Smooth muscle cell (in vitro differentiated cells): ENCODE measurements at regions not wholly inside any gene's neighbourhood (a gene's known extent, or its start where the extent isn't known, plus 50 kb on each side); places are given as distances from the start of the nearest gene placed in this dataset.
"Not testable (repeated sequence)": the region's sequence is repeated elsewhere in the genome, so short reads cannot be mapped to it uniquely, and the experiment has no call there.

ENCODE experiments used
- DNase-seq: peaks from one replicate; lab custom pipeline; 2025; ENCODE audit not compliant: unreplicated experiment; lab: John Stamatoyannopoulos, UW
- H2AFZ ChIP-seq: fragments of 200-600 bp; sonication (generic); 2 replicates; pipeline ENCODE4 v1.6.0; 2016; ENCODE audit warnings: antibody characterized with exemption, low read depth, mild to moderate bottlenecking
- H3F3A ChIP-seq: fragments of 200-600 bp; sonication (generic); 2 replicates; pipeline ENCODE4 v1.6.0; 2017; ENCODE audit warnings: antibody characterized with exemption, low read depth
- H3K27ac ChIP-seq: fragments of 200-600 bp; sonication (generic); 2 replicates; pipeline ENCODE4 v1.5.1; 2016; ENCODE audit warnings: low read depth, mild to moderate bottlenecking
- H3K27me3 ChIP-seq: fragments of 200-600 bp; sonication (generic); 2 replicates; pipeline ENCODE4 v1.6.1; 2016; ENCODE audit warnings: low read depth, mild to moderate bottlenecking
- H3K36me3 ChIP-seq: fragments of 200-600 bp; sonication (generic); 2 replicates; pipeline ENCODE4 v1.5.1; 2016; ENCODE audit warnings: low read depth
- H3K4me1 ChIP-seq: fragments of 200-600 bp; sonication (generic); 2 replicates; pipeline ENCODE4 v1.5.1; 2016; ENCODE audit warnings: low read depth
- H3K4me2 ChIP-seq: fragments of 200-600 bp; sonication (generic); 2 replicates; pipeline ENCODE4 v1.6.0; 2016; ENCODE audit warnings: mild to moderate bottlenecking
- H3K4me3 ChIP-seq: fragments of 200-600 bp; sonication (generic); 2 replicates; pipeline ENCODE4 v1.5.1; 2016; ENCODE audit warnings: mild to moderate bottlenecking
- H3K79me2 ChIP-seq: fragments of 200-600 bp; sonication (generic); 2 replicates; pipeline ENCODE4 v1.6.0; 2016; ENCODE audit warnings: low read depth, mild to moderate bottlenecking
- H3K9ac ChIP-seq: fragments of 200-600 bp; sonication (generic); 2 replicates; pipeline ENCODE4 v1.6.0; 2016; ENCODE audit warnings: low read depth
- H3K9me3 ChIP-seq: fragments of 200-600 bp; sonication (generic); replicated peaks from 2 replicates; pipeline ENCODE4 v1.5.1; 2016; ENCODE audit warnings: low read depth
- H4K20me1 ChIP-seq: fragments of 200-600 bp; sonication (generic); 2 replicates; pipeline ENCODE4 v1.6.0; 2016; ENCODE audit warnings: low read depth
- WGBS: methylation state at CpG from one replicate; pipeline ENCODE4 v1.1.7; 2016; ENCODE audit warnings: low lambda C conversion rate; 5-methylcytosine and 5-hydroxymethylcytosine counted together
- TF ChIP-seq, protein P1 (sequence below): fragments of 200-600 bp; sonication (generic); IDR thresholded peaks from 2 replicates; pipeline ENCODE4 v1.5.1; 2017; ENCODE audit warnings: borderline replicate concordance, mild to moderate bottlenecking, antibody characterized with exemption; ENCODE audit not compliant: insufficient read depth, poor library complexity, severe bottlenecking

DNA sequence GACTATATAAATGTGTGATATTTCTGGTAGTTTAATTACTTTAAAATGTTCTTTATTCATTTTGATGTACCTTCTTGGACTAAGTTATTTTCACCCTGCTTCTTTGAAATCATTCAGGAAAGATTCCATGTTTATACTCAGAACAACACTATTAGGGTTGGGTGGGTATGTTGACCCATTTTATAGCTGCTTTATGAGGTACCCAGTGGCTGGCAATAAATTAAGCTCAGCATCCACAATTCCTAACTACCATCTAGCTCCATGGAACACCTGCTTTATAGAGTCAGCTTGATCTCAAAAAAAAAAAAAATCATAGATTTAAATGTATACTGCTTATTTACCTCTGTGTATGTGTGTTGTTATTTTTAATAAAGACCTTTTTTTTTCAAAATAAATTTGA is 78.9 kb upstream of the ZNF91 start:
- Histone ChIP-seq H3K27ac (no peak overlapping the region), H3K4me1 (no peaks in the 10 kb centered on the region), H3K79me2 (no peaks in the 10 kb centered on the region), H3K4me3 (no peak overlapping the region), H3F3A (no peaks in the 10 kb centered on the region), H3K36me3 (no peaks in the 10 kb centered on the region), H3K9me3 (peaks cover 6% of the 10 kb centered on the region), H3K4me2 (no peak overlapping the region), H4K20me1 (no peaks in the 10 kb centered on the region), H2AFZ (no peak overlapping the region), H3K9ac (no peak overlapping the region), H3K27me3 (no peaks in the 10 kb centered on the region)
- no peak for DNase-seq
- TF ChIP-seq, protein P1, sequence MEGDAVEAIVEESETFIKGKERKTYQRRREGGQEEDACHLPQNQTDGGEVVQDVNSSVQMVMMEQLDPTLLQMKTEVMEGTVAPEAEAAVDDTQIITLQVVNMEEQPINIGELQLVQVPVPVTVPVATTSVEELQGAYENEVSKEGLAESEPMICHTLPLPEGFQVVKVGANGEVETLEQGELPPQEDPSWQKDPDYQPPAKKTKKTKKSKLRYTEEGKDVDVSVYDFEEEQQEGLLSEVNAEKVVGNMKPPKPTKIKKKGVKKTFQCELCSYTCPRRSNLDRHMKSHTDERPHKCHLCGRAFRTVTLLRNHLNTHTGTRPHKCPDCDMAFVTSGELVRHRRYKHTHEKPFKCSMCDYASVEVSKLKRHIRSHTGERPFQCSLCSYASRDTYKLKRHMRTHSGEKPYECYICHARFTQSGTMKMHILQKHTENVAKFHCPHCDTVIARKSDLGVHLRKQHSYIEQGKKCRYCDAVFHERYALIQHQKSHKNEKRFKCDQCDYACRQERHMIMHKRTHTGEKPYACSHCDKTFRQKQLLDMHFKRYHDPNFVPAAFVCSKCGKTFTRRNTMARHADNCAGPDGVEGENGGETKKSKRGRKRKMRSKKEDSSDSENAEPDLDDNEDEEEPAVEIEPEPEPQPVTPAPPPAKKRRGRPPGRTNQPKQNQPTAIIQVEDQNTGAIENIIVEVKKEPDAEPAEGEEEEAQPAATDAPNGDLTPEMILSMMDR, result no peak

DNA sequence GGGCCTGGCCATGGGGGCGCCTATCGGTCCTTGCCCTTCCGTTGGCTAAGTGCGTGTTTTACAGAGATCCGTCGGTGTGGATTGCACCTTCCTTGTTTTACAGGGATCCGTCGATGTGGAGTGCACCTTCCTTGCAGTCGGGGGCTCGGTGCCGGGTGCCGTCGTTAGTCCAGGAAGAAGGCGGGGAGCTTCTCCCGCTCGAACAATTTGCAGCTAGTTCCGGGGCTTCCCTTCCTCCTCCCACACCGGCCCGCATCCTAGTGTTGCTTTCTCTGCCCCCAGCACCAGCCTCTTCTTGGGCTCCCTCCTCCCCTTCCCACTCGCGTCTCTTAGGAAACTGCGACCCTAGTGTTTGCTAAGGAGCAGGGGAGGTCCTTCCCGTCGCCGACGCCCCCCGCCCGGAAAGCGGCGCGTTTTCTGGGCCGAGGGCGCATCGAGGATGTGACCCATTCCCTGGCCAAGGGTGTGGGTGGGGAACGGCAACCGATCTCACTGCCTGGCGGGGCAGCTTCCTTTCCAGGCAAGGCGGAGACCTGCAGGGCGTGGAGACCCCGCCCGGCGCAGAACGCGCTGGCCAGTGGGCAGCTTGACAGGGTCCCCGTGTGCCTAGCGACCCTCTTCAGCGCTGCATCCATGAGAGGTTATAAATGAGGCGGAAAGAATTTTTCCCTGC is 75.7 kb upstream of the ZNF91 start:
- no peaks in the 10 kb centered on the region for H3K27me3 ChIP-seq
- H4K20me1 ChIP-seq, result no peaks in the 10 kb centered on the region
- H3K9ac ChIP-seq, result no peak overlapping the region
- H3K4me2 ChIP-seq, result peak overlapping the region; percentile 17
- H3K4me3 ChIP-seq, result peak overlapping the region; percentile 5
- TF ChIP-seq, protein P1, result no peak
- no peak overlapping the region for H2AFZ ChIP-seq
- H3F3A ChIP-seq, result no peaks in the 10 kb centered on the region
- H3K36me3 ChIP-seq, result no peaks in the 10 kb centered on the region
- H3K27ac ChIP-seq, result no peak overlapping the region
- H3K79me2 ChIP-seq, result no peaks in the 10 kb centered on the region
- 72% methylated on average over 46 of the region's 48 CpGs for WGBS
- peaks cover 6% of the 10 kb centered on the region for H3K9me3 ChIP-seq
- H3K4me1 ChIP-seq, result no peaks in the 10 kb centered on the region
- DNase-seq, result no peak

DNA sequence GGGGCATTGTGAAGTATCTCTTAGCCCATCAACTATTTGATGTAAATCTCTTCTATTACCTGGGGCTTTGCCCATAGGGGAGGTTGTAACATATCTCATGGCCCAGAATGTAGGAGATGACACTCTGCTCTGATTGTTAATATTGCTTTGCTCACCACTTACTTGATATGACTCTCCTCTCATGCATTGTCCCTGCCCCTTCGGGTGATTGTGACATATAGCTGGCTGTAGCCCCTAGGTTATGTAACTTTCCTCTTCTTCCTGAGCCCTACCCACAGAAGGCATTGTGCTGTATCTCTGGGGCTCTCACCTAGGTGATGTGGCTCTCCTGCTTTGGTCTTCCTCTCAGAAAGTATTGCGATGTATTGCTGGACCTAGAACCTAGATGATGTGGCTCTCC is 69.1 kb upstream of the ZNF91 start:
- H3K9ac ChIP-seq, H3K9me3 ChIP-seq, H3K4me2 ChIP-seq, H3K36me3 ChIP-seq, H2AFZ ChIP-seq, H3F3A ChIP-seq, H4K20me1 ChIP-seq, H3K27me3 ChIP-seq, H3K27ac ChIP-seq, H3K79me2 ChIP-seq, H3K4me3 ChIP-seq, H3K4me1 ChIP-seq, DNase-seq: not testable (repeated sequence)
- 88% methylated on average over 2 of the region's 2 CpGs for WGBS

DNA sequence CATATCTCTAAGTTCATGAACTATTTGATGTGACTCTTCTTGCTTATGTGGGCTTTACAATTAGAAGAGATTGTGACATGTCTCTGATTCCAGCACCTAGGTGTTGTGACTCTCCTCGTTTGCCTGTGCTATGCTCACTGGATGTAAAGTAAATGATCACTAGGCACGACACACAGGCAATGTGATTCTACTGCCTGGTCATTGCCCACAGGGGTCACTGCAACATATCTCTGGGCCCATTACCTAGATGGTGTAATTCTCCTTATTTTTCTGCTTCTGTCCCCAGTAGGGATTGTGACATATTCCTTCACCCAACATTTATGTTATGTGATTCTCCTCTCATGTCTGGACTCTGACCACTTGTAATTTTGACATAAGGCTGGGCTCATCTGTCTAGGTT is 65.8 kb upstream of the ZNF91 start:
- TF ChIP-seq, protein P1, result no peak
- DNase-seq, result no peak
- Histone ChIP-seq H3K79me2 (no peaks in the 10 kb centered on the region), H3K27me3 (no peaks in the 10 kb centered on the region), H3K4me2 (no peak overlapping the region), H2AFZ (no peak overlapping the region), H3F3A (no peaks in the 10 kb centered on the region), H3K9me3 (no peaks in the 10 kb centered on the region), H3K36me3 (no peaks in the 10 kb centered on the region), H3K27ac (no peak overlapping the region), H3K4me1 (no peaks in the 10 kb centered on the region), H3K9ac (no peak overlapping the region), H4K20me1 (no peaks in the 10 kb centered on the region), H3K4me3 (no peak overlapping the region)
- 71% methylated on average over 2 of the region's 2 CpGs for WGBS
